ENCODE measurements at regions not wholly inside any gene's neighbourhood (a gene's known extent, or its start where the extent isn't known, plus 50 kb on each side); places are given as distances from the start of the nearest gene placed in this dataset.

GRCh38 chr18:70684821-70685220 lies 396.0 kb downstream of the SOCS6 start:
- no peak for DNase-seq (ENCODE audit: low read depth)
- TF ChIP-seq CTCF (IDR thresholded peaks at IDR 0.05; ENCODE audit: insufficient read depth, low read depth, low read length), result no peak
- no peak overlapping the region for H3K4me3 ChIP-seq (ENCODE audit: low read depth, low read length)

- DNase-seq (ENCODE audit: low read depth), result no peak
- no peak for TF ChIP-seq CTCF (IDR thresholded peaks at IDR 0.05; ENCODE audit: insufficient read depth, low read depth, low read length)
- no peak overlapping the region for H3K4me3 ChIP-seq (ENCODE audit: low read depth, low read length)
Measured at GRCh38 chr18:70683263-70683662, 394.4 kb downstream of the SOCS6 start.

- H3K4me3 ChIP-seq (ENCODE audit: low read depth, low read length), result no peak overlapping the region
- TF ChIP-seq CTCF (IDR thresholded peaks at IDR 0.05; ENCODE audit: insufficient read depth, low read depth, low read length), result no peak
- DNase-seq (ENCODE audit: low read depth), result no peak
Measured at GRCh38 chr18:70674896-70675295, 386.1 kb downstream of the SOCS6 start.

GRCh38 chr18:70673831-70674230 lies 385.0 kb downstream of the SOCS6 start:
- H3K4me3 ChIP-seq (ENCODE audit: low read depth, low read length), result no peak overlapping the region
- DNase-seq (ENCODE audit: low read depth), result no peak
- no peak for TF ChIP-seq CTCF (IDR thresholded peaks at IDR 0.05; ENCODE audit: insufficient read depth, low read depth, low read length)

- no peak overlapping the region for H3K4me3 ChIP-seq (ENCODE audit: low read depth, low read length)
- DNase-seq (ENCODE audit: low read depth), result no peak
- no peak for TF ChIP-seq CTCF (IDR thresholded peaks at IDR 0.05; ENCODE audit: insufficient read depth, low read depth, low read length)
Measured at GRCh38 chr18:70672581-70672980, 383.7 kb downstream of the SOCS6 start.

- TF ChIP-seq CTCF (IDR thresholded peaks at IDR 0.05; ENCODE audit: insufficient read depth, low read depth, low read length), result no peak
- no peak overlapping the region for H3K4me3 ChIP-seq (ENCODE audit: low read depth, low read length)
- DNase-seq (ENCODE audit: low read depth), result no peak
Measured at GRCh38 chr18:70671889-70672565, 383.2 kb downstream of the SOCS6 start.

GRCh38 chr18:70666936-70667335 lies 378.1 kb downstream of the SOCS6 start:
- no peak for DNase-seq (ENCODE audit: low read depth)
- TF ChIP-seq CTCF (IDR thresholded peaks at IDR 0.05; ENCODE audit: insufficient read depth, low read depth, low read length), result no peak
- no peak overlapping the region for H3K4me3 ChIP-seq (ENCODE audit: low read depth, low read length)

Measured in fibroblast of villous mesenchyme (primary cell).